Endodermal cell (in vitro differentiated cells): ENCODE measurements at regions not wholly inside any gene's neighbourhood (a gene's known extent, or its start where the extent isn't known, plus 50 kb on each side); places are given as distances from the start of the nearest gene placed in this dataset.

ENCODE experiments used
- DNase-seq: peaks from one replicate; pipeline ENCODE4 v3.0.0-alpha.2; 2017
- H3K27ac ChIP-seq: 2 replicates; pipeline ENCODE4 v1.5.1; 2013; ENCODE audit warnings: mild to moderate bottlenecking, low read depth, low read length, moderate library complexity
- H3K27me3 ChIP-seq: 2 replicates; pipeline ENCODE4 v1.6.1; 2013; ENCODE audit warnings: mild to moderate bottlenecking, low read length, moderate library complexity; ENCODE audit not compliant: insufficient read depth, control insufficient read depth, poor library complexity, severe bottlenecking
- H3K36me3 ChIP-seq: 2 replicates; pipeline ENCODE4 v1.7.0; 2013; ENCODE audit warnings: mild to moderate bottlenecking, low read length, moderate library complexity; ENCODE audit not compliant: control insufficient read depth, insufficient read depth
- H3K4me1 ChIP-seq: one replicate; pipeline ENCODE4 v1.7.0; 2013; ENCODE audit warnings: low read length; ENCODE audit not compliant: control insufficient read depth, insufficient read depth
- H3K4me3 ChIP-seq: 2 replicates; pipeline ENCODE4 v1.5.1; 2013; ENCODE audit warnings: mild to moderate bottlenecking, low read length, moderate library complexity
- H3K9ac ChIP-seq: 2 replicates; pipeline ENCODE4 v1.6.1; 2013; ENCODE audit warnings: mild to moderate bottlenecking, low read length, moderate library complexity; ENCODE audit not compliant: poor library complexity, severe bottlenecking; ENCODE audit errors: extremely low read depth
- H3K9me3 ChIP-seq: 2 replicates; pipeline ENCODE4 v1.6.1; 2013; ENCODE audit warnings: mild to moderate bottlenecking, low read length, moderate library complexity; ENCODE audit not compliant: control insufficient read depth
- H3K27ac Mint-ChIP-seq: 2 replicates; pipeline ENCODE4 v1.8.0; 2020; ENCODE audit warnings: mixed read lengths
- H3K27me3 Mint-ChIP-seq: 2 replicates; pipeline ENCODE4 v1.8.0; 2021; ENCODE audit warnings: mild to moderate bottlenecking, mixed read lengths; ENCODE audit not compliant: insufficient read depth
- H3K36me3 Mint-ChIP-seq: 2 replicates; pipeline ENCODE4 v1.8.0; 2020; ENCODE audit warnings: low read depth, mixed read lengths
- H3K4me1 Mint-ChIP-seq: 2 replicates; pipeline ENCODE4 v1.8.0; 2020; ENCODE audit warnings: mixed read lengths
- H3K4me3 Mint-ChIP-seq: 2 replicates; pipeline ENCODE4 v1.8.0; 2020; ENCODE audit warnings: mild to moderate bottlenecking, moderate library complexity, mixed read lengths
- H3K9me3 Mint-ChIP-seq: 2 replicates; pipeline ENCODE4 v1.8.0; 2020; ENCODE audit warnings: mild to moderate bottlenecking, mixed read lengths
- WGBS, 2 experiments: methylation state at CpG; one replicate each; pipeline versions ENCODE4 v1.1.5 to v1.1.7; 2013; ENCODE audit warnings: missing lambda C conversion rate in 2 of 2, mixed read lengths in 1 of 2; ENCODE audit not compliant: insufficient coverage in 1 of 2, insufficient read length in 1 of 2; 5-methylcytosine and 5-hydroxymethylcytosine counted together
- TF ChIP-seq, protein P1 (sequence below): fragments of 200-600 bp; sonication (generic); conservative IDR thresholded peaks from 2 replicates; pipeline ENCODE4 v1.5.0; 2021; ENCODE audit warnings: antibody characterized with exemption, mild to moderate bottlenecking

DNA sequence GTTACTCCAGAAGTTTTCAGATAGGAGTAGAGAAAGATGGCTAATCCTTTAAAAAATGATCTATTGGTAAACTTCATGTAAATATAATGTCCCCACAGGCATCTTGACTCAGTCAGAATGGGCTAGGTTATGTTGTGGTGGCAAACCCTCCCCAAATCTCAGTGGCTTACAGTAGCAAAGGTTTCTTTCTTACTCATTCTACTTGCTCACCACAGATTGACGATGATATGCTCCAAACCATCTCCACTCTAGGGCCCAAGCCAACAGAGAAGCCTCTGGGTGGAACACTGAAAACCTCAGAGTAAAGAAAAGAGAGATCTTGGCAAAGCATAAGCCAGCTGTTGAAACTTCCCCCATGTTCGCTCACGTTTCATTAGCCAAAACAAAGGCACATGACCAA, 146.4 kb downstream of the EMP1 start:
- TF ChIP-seq, protein P1, sequence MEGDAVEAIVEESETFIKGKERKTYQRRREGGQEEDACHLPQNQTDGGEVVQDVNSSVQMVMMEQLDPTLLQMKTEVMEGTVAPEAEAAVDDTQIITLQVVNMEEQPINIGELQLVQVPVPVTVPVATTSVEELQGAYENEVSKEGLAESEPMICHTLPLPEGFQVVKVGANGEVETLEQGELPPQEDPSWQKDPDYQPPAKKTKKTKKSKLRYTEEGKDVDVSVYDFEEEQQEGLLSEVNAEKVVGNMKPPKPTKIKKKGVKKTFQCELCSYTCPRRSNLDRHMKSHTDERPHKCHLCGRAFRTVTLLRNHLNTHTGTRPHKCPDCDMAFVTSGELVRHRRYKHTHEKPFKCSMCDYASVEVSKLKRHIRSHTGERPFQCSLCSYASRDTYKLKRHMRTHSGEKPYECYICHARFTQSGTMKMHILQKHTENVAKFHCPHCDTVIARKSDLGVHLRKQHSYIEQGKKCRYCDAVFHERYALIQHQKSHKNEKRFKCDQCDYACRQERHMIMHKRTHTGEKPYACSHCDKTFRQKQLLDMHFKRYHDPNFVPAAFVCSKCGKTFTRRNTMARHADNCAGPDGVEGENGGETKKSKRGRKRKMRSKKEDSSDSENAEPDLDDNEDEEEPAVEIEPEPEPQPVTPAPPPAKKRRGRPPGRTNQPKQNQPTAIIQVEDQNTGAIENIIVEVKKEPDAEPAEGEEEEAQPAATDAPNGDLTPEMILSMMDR = no peak

DNA sequence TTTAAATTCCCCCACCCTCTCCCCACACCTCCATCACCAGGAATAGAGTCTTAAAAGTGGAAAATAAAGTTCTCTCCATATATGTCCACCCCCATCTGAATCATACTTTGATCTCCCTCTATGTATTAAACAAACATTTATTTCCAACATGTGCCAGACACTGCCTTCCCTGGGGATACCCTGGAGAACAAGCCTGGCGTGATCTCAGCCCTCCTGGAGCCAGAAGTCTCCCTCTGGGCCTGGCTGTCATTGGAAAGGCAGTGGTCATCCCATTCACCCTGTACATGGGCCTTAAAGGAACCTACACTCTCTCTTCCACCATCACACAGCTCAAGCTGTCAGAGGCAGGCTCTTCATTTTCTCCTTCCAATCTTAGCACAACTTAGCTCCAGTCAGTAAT, 143.6 kb downstream of the EMP1 start:
- no peaks in the 10 kb centered on the region for H3K36me3 ChIP-seq
- H3K4me3 Mint-ChIP-seq = no peak overlapping the region
- no peak overlapping the region for H3K9ac ChIP-seq
- H3K27ac ChIP-seq = no peak overlapping the region
- no peaks in the 10 kb centered on the region for H3K36me3 Mint-ChIP-seq
- H3K4me1 ChIP-seq = no peaks in the 10 kb centered on the region
- H3K27me3 Mint-ChIP-seq = peaks cover 20% of the 10 kb centered on the region
- WGBS, 2 experiments = 83 to 85% methylated on average over 1 of the region's 1 CpG
- H3K27me3 ChIP-seq = peaks cover 6% of the 10 kb centered on the region
- H3K27ac Mint-ChIP-seq = no peak overlapping the region
- TF ChIP-seq, protein P1 = no peak
- no peak for DNase-seq
- no peak overlapping the region for H3K4me3 ChIP-seq
- H3K9me3 Mint-ChIP-seq = no peaks in the 10 kb centered on the region
- no peaks in the 10 kb centered on the region for H3K4me1 Mint-ChIP-seq
- H3K9me3 ChIP-seq = no peaks in the 10 kb centered on the region

More for the DNA sequence above, 146.4 kb downstream of the EMP1 start:
- Histone ChIP-seq H3K4me3 (no peak overlapping the region), H3K27me3 (peaks cover 15% of the 10 kb centered on the region), H3K27ac (no peak overlapping the region), H3K4me1 (peaks cover 4% of the 10 kb centered on the region), H3K9me3 (no peaks in the 10 kb centered on the region), H3K9ac (no peak overlapping the region), H3K36me3 (no peaks in the 10 kb centered on the region)
- Mint-ChIP-seq H3K4me1 (no peaks in the 10 kb centered on the region), H3K36me3 (no peaks in the 10 kb centered on the region), H3K27ac (no peak overlapping the region), H3K4me3 (no peak overlapping the region), H3K27me3 (peaks cover 12% of the 10 kb centered on the region), H3K9me3 (no peaks in the 10 kb centered on the region)
- 92 to 100% methylated on average over 1 to 3 of the region's 3 CpGs for whole genome bisulfite sequencing, 2 experiments
- no peak for DNase-seq

DNA sequence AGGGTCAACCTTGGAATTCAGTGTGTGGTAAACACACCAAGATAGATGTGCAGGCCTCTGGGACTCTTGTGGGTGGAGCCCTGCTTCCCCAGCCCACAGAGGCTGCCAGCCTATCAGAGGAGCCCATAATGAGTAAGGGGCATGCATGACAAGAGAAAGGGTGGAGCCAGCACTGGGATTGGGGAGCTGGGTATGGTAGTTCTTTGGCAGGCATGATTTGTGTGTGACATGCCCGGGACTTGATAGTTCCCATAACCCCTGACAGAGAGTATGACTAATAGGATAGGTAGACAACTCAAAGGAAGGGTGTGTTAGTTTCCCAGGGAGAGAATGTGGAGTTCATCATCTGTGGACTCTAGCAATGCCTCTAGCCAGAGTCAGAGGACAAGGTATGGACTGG, 143.0 kb downstream of the EMP1 start:
- no peaks in the 10 kb centered on the region for H3K36me3 ChIP-seq
- Mint-ChIP-seq H3K4me1 (no peaks in the 10 kb centered on the region), H3K36me3 (no peaks in the 10 kb centered on the region), H3K4me3 (no peak overlapping the region), H3K27me3 (peaks cover 22% of the 10 kb centered on the region), H3K27ac (no peak overlapping the region), H3K9me3 (no peaks in the 10 kb centered on the region)
- 94 to 100% methylated on average over 1 of the region's 1 CpG for WGBS, 2 experiments
- DNase-seq = no peak
- no peaks in the 10 kb centered on the region for H3K9me3 ChIP-seq
- H3K4me3 ChIP-seq = no peak overlapping the region
- no peak overlapping the region for H3K27ac ChIP-seq
- H3K4me1 ChIP-seq = no peaks in the 10 kb centered on the region
- TF ChIP-seq, protein P1 = no peak
- no peak overlapping the region for H3K9ac ChIP-seq
- H3K27me3 ChIP-seq = no peaks in the 10 kb centered on the region
